ENCODE measurements at regions not wholly inside any gene's neighbourhood (a gene's known extent, or its start where the extent isn't known, plus 50 kb on each side); places are given as distances from the start of the nearest gene placed in this dataset.
"Not testable (repeated sequence)": the region's sequence is repeated elsewhere in the genome, so short reads cannot be mapped to it uniquely, and the experiment has no call there.

DNA sequence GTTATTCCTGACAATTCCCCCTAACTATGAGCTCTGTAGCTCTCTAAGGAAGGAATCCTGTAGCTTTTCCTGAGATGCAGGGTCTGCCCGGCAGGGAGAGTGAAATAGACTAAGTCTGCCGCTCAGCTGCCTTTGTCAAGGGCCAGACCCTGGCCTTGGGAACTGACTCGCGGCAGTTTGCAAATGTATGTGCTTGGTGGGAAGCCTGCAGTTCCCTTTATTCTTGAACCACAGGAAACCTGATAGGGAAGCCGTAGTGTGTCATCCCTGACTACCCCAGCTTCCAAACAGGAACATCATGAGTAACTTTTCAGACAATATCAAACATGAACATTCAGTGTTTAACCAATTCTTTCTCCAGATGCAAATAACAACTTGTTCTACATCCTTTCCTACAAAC, 78.7 kb upstream of the IFNGR1 start:
- TF ChIP-seq, protein P1, sequence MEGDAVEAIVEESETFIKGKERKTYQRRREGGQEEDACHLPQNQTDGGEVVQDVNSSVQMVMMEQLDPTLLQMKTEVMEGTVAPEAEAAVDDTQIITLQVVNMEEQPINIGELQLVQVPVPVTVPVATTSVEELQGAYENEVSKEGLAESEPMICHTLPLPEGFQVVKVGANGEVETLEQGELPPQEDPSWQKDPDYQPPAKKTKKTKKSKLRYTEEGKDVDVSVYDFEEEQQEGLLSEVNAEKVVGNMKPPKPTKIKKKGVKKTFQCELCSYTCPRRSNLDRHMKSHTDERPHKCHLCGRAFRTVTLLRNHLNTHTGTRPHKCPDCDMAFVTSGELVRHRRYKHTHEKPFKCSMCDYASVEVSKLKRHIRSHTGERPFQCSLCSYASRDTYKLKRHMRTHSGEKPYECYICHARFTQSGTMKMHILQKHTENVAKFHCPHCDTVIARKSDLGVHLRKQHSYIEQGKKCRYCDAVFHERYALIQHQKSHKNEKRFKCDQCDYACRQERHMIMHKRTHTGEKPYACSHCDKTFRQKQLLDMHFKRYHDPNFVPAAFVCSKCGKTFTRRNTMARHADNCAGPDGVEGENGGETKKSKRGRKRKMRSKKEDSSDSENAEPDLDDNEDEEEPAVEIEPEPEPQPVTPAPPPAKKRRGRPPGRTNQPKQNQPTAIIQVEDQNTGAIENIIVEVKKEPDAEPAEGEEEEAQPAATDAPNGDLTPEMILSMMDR (IDR thresholded peaks at IDR 0.05; ENCODE audit: control insufficient read depth, extremely low read depth, insufficient read depth) = no peak
- DNase-seq (ENCODE audit: low read depth) = no peak
- H3K4me3 ChIP-seq (ENCODE audit: low read depth, low read length) = no peak overlapping the region

DNA sequence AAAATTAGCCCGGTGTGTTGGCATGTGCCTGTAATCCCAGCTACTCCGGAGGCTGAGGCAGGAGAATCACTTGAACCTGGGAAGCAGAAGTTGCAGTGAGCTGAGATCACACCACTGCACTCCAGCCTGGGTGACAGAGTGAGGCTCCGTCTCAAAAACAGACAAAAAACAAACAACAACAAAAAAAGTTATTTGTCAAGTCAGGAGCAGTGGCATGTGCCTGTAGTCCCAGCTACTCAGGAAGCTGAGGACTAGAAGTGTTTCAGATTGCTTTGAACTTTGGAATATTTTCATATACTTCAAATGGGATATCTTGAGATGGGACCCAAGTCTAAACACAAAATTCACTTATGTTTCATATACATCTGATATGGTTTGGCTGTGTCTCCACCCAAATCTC, 73.1 kb upstream of the IFNGR1 start:
- DNase-seq (ENCODE audit: low read depth); H3K4me3 ChIP-seq (ENCODE audit: low read depth, low read length): not testable (repeated sequence)

DNA sequence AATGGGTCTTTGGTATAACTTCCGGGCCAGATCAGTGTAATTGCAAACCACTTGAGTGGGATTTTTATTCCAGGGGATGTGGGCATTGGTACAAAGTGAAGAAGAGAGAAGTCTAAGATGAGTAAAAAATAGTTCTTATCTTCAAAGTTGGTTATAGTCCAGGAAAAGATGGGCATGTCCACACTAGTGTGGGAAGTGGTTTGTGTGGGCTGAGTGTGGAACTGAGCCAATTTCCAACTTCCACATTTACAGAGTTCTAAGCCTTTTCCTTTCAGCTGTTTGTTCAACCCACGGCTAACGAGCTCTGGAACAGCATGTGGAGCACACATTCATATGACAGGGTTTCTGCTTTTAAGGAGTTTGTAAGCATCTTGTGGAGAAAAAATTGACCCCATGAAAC, 72.3 kb upstream of the IFNGR1 start:
- no peak for DNase-seq (ENCODE audit: low read depth)
- TF ChIP-seq, protein P1 (IDR thresholded peaks at IDR 0.05; ENCODE audit: control insufficient read depth, extremely low read depth, insufficient read depth) = no peak
- H3K4me3 ChIP-seq (ENCODE audit: low read depth, low read length) = no peak overlapping the region

DNA sequence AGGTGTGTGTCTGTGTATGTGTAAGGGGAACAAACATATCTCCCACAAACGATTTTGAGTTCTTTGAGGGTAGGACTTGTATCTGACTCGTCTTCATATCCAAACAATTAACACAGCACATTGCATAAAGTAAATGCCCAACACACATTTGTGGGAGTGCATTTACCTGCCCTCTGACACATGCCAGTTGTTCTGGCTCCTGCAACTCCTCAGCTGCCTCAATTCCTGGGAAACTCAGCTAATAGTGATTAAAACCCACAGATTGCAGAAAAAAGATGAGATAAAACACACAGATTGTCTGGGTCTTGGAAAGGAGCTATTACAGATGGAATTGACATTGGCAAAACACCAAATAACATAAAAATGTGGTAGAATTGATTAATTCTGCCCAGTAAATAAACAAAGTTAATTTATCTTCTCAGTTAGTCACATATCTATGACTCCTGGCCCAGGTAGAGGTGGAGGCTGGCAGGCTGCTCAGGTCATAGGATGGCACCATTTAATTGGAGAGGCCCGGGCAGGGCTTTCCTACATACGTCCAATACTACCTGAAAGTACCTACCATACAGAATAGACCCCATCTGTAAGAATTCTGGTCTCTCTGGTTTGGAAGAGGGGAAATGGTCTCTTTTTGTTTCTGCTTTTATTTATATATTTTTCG, 71.5 kb upstream of the IFNGR1 start:
- no peak overlapping the region for H3K4me3 ChIP-seq (ENCODE audit: low read depth, low read length)
- TF ChIP-seq, protein P1 (IDR thresholded peaks at IDR 0.05; ENCODE audit: control insufficient read depth, extremely low read depth, insufficient read depth) = no peak
- DNase-seq (ENCODE audit: low read depth) = no peak

DNA sequence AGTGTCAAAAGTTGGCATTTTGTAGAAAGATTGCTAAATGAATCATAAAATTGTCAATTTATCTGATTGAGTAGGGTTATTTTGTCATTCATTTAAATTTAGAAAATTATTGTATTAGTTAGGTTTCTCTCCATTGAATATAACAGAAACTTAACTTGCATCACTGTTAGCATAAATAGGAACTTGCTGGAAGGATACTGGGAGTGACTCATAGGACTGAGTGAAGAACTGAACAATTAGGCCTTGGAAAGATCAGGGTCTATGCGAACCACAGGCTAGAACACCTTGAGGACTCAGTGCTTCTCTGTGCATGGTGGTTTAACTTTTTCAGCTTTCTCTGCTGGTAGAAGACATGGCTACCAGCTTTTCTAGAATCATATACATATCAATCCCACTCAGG, 67.7 kb upstream of the IFNGR1 start:
- TF ChIP-seq, protein P1 (IDR thresholded peaks at IDR 0.05; ENCODE audit: control insufficient read depth, extremely low read depth, insufficient read depth) = no peak
- no peak overlapping the region for H3K4me3 ChIP-seq (ENCODE audit: low read depth, low read length)
- DNase-seq (ENCODE audit: low read depth) = no peak

DNA sequence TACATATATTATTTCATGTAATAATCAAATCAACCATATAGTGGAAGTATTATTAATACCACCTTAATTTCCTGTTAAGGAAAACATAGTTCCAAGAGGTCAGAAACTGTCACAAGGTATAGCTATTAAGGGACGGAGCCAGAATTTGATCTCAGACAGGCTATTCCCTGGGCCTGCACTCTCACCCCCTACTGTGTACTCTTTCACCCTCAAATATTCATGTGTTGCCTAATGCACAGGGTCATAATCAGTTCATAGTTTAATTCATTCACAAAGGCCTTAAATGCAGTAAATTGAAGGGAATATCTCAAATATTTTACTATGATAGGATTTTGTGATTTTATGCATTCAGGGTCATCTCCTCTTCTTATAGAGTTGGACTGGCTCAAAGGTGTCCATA, 67.2 kb upstream of the IFNGR1 start:
- H3K4me3 ChIP-seq (ENCODE audit: low read depth, low read length) = no peak overlapping the region
- DNase-seq (ENCODE audit: low read depth) = no peak
- TF ChIP-seq, protein P1 (IDR thresholded peaks at IDR 0.05; ENCODE audit: control insufficient read depth, extremely low read depth, insufficient read depth) = no peak

DNA sequence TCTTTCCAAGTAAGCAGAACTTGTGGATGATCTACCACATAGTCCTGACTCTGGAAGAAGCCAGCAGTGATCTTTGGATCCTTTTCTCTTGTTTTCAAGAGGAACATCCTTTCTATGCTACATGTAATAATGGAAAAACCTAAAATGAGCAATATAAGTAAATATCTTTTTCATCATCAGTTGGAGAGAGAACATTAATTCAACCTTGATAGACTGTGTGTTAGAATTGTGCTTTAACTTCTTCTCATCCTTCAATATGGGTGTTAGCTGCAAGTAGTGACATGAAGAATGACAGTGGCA, 65.6 kb upstream of the IFNGR1 start:
- no peak for DNase-seq (ENCODE audit: low read depth)
- no peak overlapping the region for H3K4me3 ChIP-seq (ENCODE audit: low read depth, low read length)
- TF ChIP-seq, protein P1 (IDR thresholded peaks at IDR 0.05; ENCODE audit: control insufficient read depth, extremely low read depth, insufficient read depth) = no peak

Measured in LNCaP clone FGC (cell line).